HCT116 (cell line): ENCODE measurements at regions not wholly inside any gene's neighbourhood (a gene's known extent, or its start where the extent isn't known, plus 50 kb on each side); places are given as distances from the start of the nearest gene placed in this dataset.
A peak's percentile ranks its signal among the peaks of the same experiment; 100 is the strongest.

Experiments
- ATAC-seq: fragments of 200-7000 bp; cut with Tn5 transposase; 2 replicates; pipeline ENCODE4 v1.9.1; 2020; ENCODE audit warnings: mild to moderate bottlenecking, moderate library complexity
- BruUV-seq: library from RNA; stranded (reverse); fragments of 400-500 nt; replicated peaks from 2 replicates; lab custom pipeline; 2021; lab: Mats Ljungman, UMichigan
- CTCF ChIA-PET: fragments of 300-600 bp; sonication (Branson Sonifier 250); formaldehyde crosslinking; loops from one replicate; lab custom pipeline; 2021; ENCODE audit warnings: antibody characterized with exemption; lab: Charles Lee
- POLR2A ChIA-PET: fragments of 300-600, 350-600 bp; sonication (Branson Sonifier 250); formaldehyde crosslinking; loops from one replicate; lab custom pipeline; 2021; ENCODE audit warnings: antibody characterized with exemption; lab: Charles Lee
- RAD21 ChIA-PET, 2 experiments: fragments of 300-600 bp; sonication (Branson Sonifier 250); formaldehyde crosslinking; loops; one replicate each; lab custom pipeline; 2023; ENCODE audit warnings: low total read pairs in 2 of 2; ENCODE audit not compliant: uncharacterized antibody in 2 of 2, unreplicated experiment in 2 of 2, low non-redundant PET in 1 of 2; lab: Charles Lee
- DNase-seq: peaks from one replicate; pipeline ENCODE4 v3.0.0-alpha.2; 2010; ENCODE audit warnings: low read depth, low spot score
- H2AFZ ChIP-seq: fragments of 200-600 bp; shearing (Covaris generic), sonication (generic); 2 replicates; pipeline ENCODE4 v1.6.1; 2017; ENCODE audit warnings: low read depth, mixed run types, mixed read lengths, antibody characterized with exemption, low read length; ENCODE audit not compliant: poor library complexity, severe bottlenecking
- H3K27ac ChIP-seq: 2 replicates; pipeline ENCODE4 v1.5.1; 2012; ENCODE audit warnings: low read depth, low read length
- H3K27me3 ChIP-seq: fragments of 200-600 bp; sonication (generic); 2 replicates; pipeline ENCODE4 v1.6.1; 2016; ENCODE audit warnings: mixed run types, low read length, mixed read lengths; ENCODE audit not compliant: insufficient read depth
- H3K36me3 ChIP-seq, 2 experiments: fragments of 200-500 bp in 1 of 2; fragments of 200-600 bp in 1 of 2; sonication (Bioruptor generic) in 1 of 2; sonication (generic) in 1 of 2; 2 replicates each; pipeline versions ENCODE4 v1.5.1 to v1.6.1; 2014 to 2016; ENCODE audit warnings: low read length in 2 of 2, inconsistent platforms in 1 of 2, mixed read lengths in 1 of 2, mixed run types in 1 of 2; ENCODE audit not compliant: insufficient read depth in 2 of 2, control insufficient read depth in 1 of 2
- H3K4me1 ChIP-seq, 2 experiments: fragments of 200-600 bp in 1 of 2; sonication (generic) in 1 of 2; 2 replicates each; pipeline versions ENCODE4 v1.5.1 to v1.6.1; 2012 to 2017; ENCODE audit warnings: low read length in 2 of 2, inconsistent platforms in 1 of 2, mild to moderate bottlenecking in 1 of 2, mixed read lengths in 1 of 2, mixed run types in 1 of 2, moderate library complexity in 1 of 2; ENCODE audit not compliant: insufficient read depth in 2 of 2, control insufficient read depth in 1 of 2
- H3K4me2 ChIP-seq: fragments of 200-600 bp; sonication (generic); 2 replicates; pipeline ENCODE4 v1.6.1; 2017; ENCODE audit warnings: mixed run types, low read length, mixed read lengths
- H3K4me3 ChIP-seq, 2 experiments: fragments of 200-600 bp in 1 of 2; sonication (generic) in 1 of 2; replicated peaks in 1 of 2; 2 replicates each; pipeline ENCODE4 v1.5.1; 2011 to 2016; ENCODE audit warnings: low read length in 2 of 2, control low read depth in 1 of 2, low read depth in 1 of 2, mild to moderate bottlenecking in 1 of 2, mixed read lengths in 1 of 2, mixed run types in 1 of 2
- H3K79me2 ChIP-seq: fragments of 200-600 bp; sonication (generic); 2 replicates; pipeline ENCODE4 v1.6.1; 2017; ENCODE audit warnings: mild to moderate bottlenecking, mixed run types, low read length, moderate library complexity, mixed read lengths; ENCODE audit not compliant: insufficient read depth
- H3K9ac ChIP-seq: fragments of 200-600 bp; sonication (generic); 2 replicates; pipeline ENCODE4 v1.6.1; 2016; ENCODE audit warnings: low read length, mixed read lengths
- H3K9me2 ChIP-seq: fragments of 200-600 bp; sonication (generic), shearing (Covaris generic); 2 replicates; pipeline ENCODE4 v1.6.1; 2017; ENCODE audit warnings: mixed run types, mild to moderate bottlenecking, moderate library complexity; ENCODE audit not compliant: insufficient read depth
- H3K9me3 ChIP-seq, 2 experiments: fragments of 200-500 bp in 1 of 2; fragments of 200-600 bp in 1 of 2; sonication (Bioruptor generic) in 1 of 2; sonication (generic) in 1 of 2; 2 replicates each; pipeline ENCODE4 v1.6.1; 2014 to 2017; ENCODE audit warnings: low read length in 2 of 2, mixed read lengths in 2 of 2, inconsistent platforms in 1 of 2, low read depth in 1 of 2, mild to moderate bottlenecking in 1 of 2, mixed run types in 1 of 2, moderate library complexity in 1 of 2; ENCODE audit not compliant: control insufficient read depth in 1 of 2, insufficient read depth in 1 of 2
- H4K20me1 ChIP-seq: fragments of 200-600 bp; sonication (generic), shearing (Covaris generic); 2 replicates; pipeline ENCODE4 v1.6.1; 2017; ENCODE audit warnings: mixed run types, mild to moderate bottlenecking, moderate library complexity; ENCODE audit not compliant: insufficient read depth
- ATF3 ChIP-seq: IDR thresholded peaks from 2 replicates; pipeline ENCODE4 v1.6.1; 2012
- CBX3 ChIP-seq: IDR thresholded peaks from 2 replicates; pipeline ENCODE4 v1.6.1; 2012; ENCODE audit warnings: low read depth
- EGR1 ChIP-seq: IDR thresholded peaks from 2 replicates; pipeline ENCODE4 v1.6.1; 2012; ENCODE audit warnings: low read depth
- EZH2 ChIP-seq: fragments of 200-600 bp; sonication (generic); IDR thresholded peaks from 2 replicates; pipeline ENCODE4 v1.6.1; 2017; ENCODE audit warnings: antibody characterized with exemption, mixed run types
- EZH2phosphoT487 ChIP-seq: fragments of 200-600 bp; IDR thresholded peaks from 2 replicates; pipeline ENCODE4 v1.6.1; 2018; ENCODE audit warnings: antibody characterized with exemption, borderline replicate concordance
- FOSL1 ChIP-seq: IDR thresholded peaks from 2 replicates; pipeline ENCODE4 v1.6.1; 2012; ENCODE audit warnings: low read depth
- JUND ChIP-seq: IDR thresholded peaks from 2 replicates; pipeline ENCODE4 v1.6.1; 2012
- MAX ChIP-seq: IDR thresholded peaks from 2 replicates; pipeline ENCODE4 v1.6.1; 2012
- POLR2AphosphoS5 ChIP-seq: IDR thresholded peaks from 2 replicates; pipeline ENCODE4 v1.6.1; 2011; ENCODE audit warnings: mild to moderate bottlenecking, low read depth, low read length, moderate library complexity
- RAD21 ChIP-seq: IDR thresholded peaks from 2 replicates; pipeline ENCODE4 v1.6.1; 2012; ENCODE audit warnings: low read depth, mild to moderate bottlenecking
- SIN3A ChIP-seq: IDR thresholded peaks from 2 replicates; pipeline ENCODE4 v1.6.1; 2012; ENCODE audit warnings: low read depth
- SP1 ChIP-seq: IDR thresholded peaks from 2 replicates; pipeline ENCODE4 v1.6.1; 2012; ENCODE audit warnings: low read depth
- SRF ChIP-seq: IDR thresholded peaks from 2 replicates; pipeline ENCODE4 v1.6.1; 2012; ENCODE audit warnings: low read depth
- YY1 ChIP-seq: IDR thresholded peaks from 2 replicates; pipeline ENCODE4 v1.6.1; 2011; ENCODE audit warnings: low read length, low read depth, moderate library complexity, mild to moderate bottlenecking; ENCODE audit not compliant: insufficient replicate concordance; ENCODE audit errors: extremely low read depth
- ZBTB33 ChIP-seq: IDR thresholded peaks from 2 replicates; pipeline ENCODE4 v1.6.1; 2011; ENCODE audit warnings: mild to moderate bottlenecking, low read length, moderate library complexity; ENCODE audit not compliant: insufficient replicate concordance; ENCODE audit errors: extremely low read depth
- intact Hi-C: fragments of 100-400 bp; cut with micrococcal nuclease; formaldehyde crosslinking; loops from 2 replicates; pipeline ENCODE4 v1.10.0; 2022

GRCh38 chr6:110538416-110539160 is 62.2 kb upstream of the SLC22A16 start:
- H3K27ac ChIP-seq: peak overlapping the region; percentile 69; the same call in 1 of the 2 replicates
- H2AFZ ChIP-seq: peak overlapping the region; percentile 72
- no peaks in the 10 kb centered on the region for H3K9me2 ChIP-seq
- no peak for TF ChIP-seq EGR1
- no peak for TF ChIP-seq JUND
- TF ChIP-seq EZH2: no peak
- TF ChIP-seq CBX3: no peak
- TF ChIP-seq, all 23 proteins: peak for 0
- no peak for DNase-seq
- ChIA-PET POLR2A (no interaction called here), RAD21 (no interaction called here), CTCF (interaction anchor here (0.9 to 1.2 kb wide), 2 partner anchors 81 to 144 kb away, joined by 3 read pairs; no protein-coding TSS in a partner anchor)
- H3K36me3 ChIP-seq: no peaks in the 10 kb centered on the region
- peak overlapping the region; percentile 62 for H3K4me2 ChIP-seq
- intact Hi-C loops: no loop called here
- no peak overlapping the region; a peak in 1 of 4 replicates for H3K4me3 ChIP-seq
- no peak for ATAC-seq
- H3K4me1 ChIP-seq: peaks cover 34 to 51% of the 10 kb centered on the region in 2 experiments
- no TSS peak for BruUV-seq
- H4K20me1 ChIP-seq: no peaks in the 10 kb centered on the region
- no peaks in the 10 kb centered on the region for H3K27me3 ChIP-seq
- H3K9me3 ChIP-seq: peaks cover 0 to 11% of the 10 kb centered on the region in 2 experiments; a peak in 1 of 4 replicates
- no peaks in the 10 kb centered on the region for H3K79me2 ChIP-seq
- 0 out of 2 replicates have a peak overlapping the region, but pooled peaks have one; percentile 7 for H3K9ac ChIP-seq

- H3K79me2 ChIP-seq: no peaks in the 10 kb centered on the region
- H3K27me3 ChIP-seq: no peaks in the 10 kb centered on the region
- peak overlapping the region; percentile 62 for H3K4me2 ChIP-seq
- peaks cover 23 to 40% of the 10 kb centered on the region in 2 experiments for H3K4me1 ChIP-seq
- ATAC-seq: peak; percentile 88
- peak; percentile 84 for DNase-seq
- H3K9me2 ChIP-seq: no peaks in the 10 kb centered on the region
- intact Hi-C loops: no loop called here
- ChIA-PET RAD21 (no interaction called here), POLR2A (no interaction called here), CTCF (no interaction called here)
- peak overlapping the region; percentile 69 for H3K27ac ChIP-seq
- H4K20me1 ChIP-seq: no peaks in the 10 kb centered on the region
- peak overlapping the region in 1 of 2 experiments; percentile 5; a peak in 1 of 4 replicates for H3K4me3 ChIP-seq
- no peaks in the 10 kb centered on the region for H3K36me3 ChIP-seq
- no TSS peak for BruUV-seq
- peaks cover 0 to 11% of the 10 kb centered on the region in 2 experiments; a peak in 1 of 4 replicates for H3K9me3 ChIP-seq
- H2AFZ ChIP-seq: peak overlapping the region; percentile 75
- H3K9ac ChIP-seq: peak overlapping the region; percentile 49
- TF ChIP-seq RAD21 (no peak; the same call in 1 of the 2 replicates), EGR1 (0 out of 2 replicates have a peak, but pooled peaks have one; percentile 23), YY1 (no peak), FOSL1 (peak; percentile 98), SP1 (peak; percentile 76), SRF (peak; percentile 62; the same call in 1 of the 2 replicates), POLR2AphosphoS5 (peak; percentile 32; the same call in 1 of the 2 replicates), SIN3A (0 out of 2 replicates have a peak, but pooled peaks have one; percentile 64), EZH2phosphoT487 (no peak), ATF3 (no peak; the same call in 1 of the 2 replicates), MAX (peak; percentile 94), CBX3 (peak; percentile 95), JUND (peak; percentile 93), ZBTB33 (no peak)
Measured at GRCh38 chr6:110537208-110538123, 61.1 kb upstream of the SLC22A16 start.
